ENCODE measurements at regions not wholly inside any gene's neighbourhood (a gene's known extent, or its start where the extent isn't known, plus 50 kb on each side); places are given as distances from the start of the nearest gene placed in this dataset.
"Not testable (repeated sequence)": the region's sequence is repeated elsewhere in the genome, so short reads cannot be mapped to it uniquely, and the experiment has no call there.

DNA sequence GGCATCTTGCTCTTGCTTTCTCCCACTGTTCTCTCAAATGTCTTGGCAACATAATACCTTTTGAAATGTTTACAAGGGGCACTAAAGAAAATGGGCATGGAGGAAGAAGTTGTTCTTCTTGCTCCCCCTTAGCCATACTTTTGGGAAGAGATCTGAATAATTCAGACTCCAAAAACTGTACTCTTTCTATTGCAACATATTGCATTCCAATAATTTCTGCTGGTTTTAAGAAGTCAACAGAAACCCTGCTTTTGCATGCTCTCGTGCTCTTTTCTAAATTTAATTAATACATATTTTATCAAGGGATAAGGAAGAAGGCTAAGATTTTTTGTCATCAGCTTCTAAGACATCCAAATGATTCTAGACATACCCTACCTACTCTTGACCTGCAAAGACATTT, 409.9 kb upstream of the SOX5 start:
- DNase-seq: no peak

DNA sequence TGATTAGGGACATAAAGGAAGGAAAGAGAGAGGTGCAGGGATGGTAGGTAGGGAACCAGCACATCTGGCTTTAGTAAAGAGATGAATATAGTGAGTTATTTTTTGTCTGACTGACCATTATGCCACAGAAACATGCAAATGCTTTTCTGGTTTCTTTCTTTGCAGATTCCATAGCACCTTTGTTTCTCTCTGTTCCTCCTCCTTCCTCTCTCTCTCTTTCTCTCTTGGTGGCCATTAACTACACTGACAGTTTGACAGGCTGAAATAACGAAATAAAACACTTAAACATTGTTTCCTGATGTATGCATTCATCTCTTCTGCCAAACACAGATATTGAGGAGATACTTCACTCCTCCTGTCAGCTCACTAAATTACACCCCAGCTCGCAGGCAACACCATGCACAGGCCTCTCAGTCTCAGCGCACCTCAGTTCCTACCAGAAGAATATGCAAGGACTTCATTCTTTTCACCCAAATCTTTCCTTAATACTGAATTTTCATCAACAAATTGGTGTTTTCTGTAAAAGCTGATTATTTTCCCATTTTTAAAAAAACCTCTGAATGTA, 406.9 kb upstream of the SOX5 start:
- DNase-seq: no peak

DNA sequence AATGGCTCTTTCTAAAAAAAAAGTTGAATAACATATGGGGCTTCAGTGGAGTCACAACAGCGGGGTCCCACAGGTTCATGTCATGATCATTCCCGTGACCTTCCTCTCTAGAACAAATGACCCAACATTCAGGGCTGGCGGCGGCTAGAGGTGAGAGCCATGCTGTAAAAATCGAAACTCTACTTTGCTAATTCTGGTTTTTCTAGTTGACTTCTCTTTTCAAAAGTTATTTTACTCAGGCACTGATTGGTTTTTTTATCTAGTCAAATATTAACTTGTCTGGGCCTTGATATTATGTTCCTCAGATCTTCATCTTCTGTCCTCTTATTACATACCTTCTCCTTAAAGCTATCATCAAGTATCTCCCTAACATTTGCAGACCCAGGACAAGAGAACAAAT, 402.9 kb upstream of the SOX5 start:
- no peak for DNase-seq

DNA sequence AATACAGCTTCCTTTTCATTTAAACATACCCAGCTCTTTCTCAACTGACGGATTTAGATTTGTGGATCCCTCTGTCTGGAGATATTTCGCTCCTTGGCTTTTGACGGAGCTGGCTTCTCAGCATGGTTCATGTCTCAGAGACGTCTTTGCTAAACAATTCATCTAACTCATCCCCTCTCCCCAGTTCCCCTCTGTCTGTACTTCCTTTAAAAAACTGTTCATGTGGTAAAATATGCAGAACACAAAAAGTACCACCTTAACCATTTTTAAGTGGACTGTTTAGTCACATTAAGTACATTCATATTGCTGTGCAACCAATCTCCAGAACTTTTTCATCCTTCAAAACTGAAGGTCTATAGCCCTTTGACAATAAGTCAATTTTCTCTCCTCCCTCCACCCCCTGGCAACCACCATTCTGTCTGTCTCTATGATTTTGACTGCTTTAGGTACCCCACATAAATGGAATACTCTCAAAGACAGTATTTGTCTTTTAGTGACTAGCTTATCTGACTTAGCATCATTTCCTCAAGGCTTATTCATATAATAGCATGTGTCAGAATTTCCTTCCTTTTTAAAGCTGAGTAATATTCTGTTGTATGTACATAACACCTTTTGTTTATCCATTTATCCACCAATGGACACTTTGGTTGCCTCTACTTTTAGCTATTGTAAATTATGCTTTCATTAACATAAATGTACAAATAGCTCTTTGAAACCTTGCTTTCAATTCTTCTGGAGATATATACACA, 399.8 kb upstream of the SOX5 start:
- no peak for DNase-seq

DNA sequence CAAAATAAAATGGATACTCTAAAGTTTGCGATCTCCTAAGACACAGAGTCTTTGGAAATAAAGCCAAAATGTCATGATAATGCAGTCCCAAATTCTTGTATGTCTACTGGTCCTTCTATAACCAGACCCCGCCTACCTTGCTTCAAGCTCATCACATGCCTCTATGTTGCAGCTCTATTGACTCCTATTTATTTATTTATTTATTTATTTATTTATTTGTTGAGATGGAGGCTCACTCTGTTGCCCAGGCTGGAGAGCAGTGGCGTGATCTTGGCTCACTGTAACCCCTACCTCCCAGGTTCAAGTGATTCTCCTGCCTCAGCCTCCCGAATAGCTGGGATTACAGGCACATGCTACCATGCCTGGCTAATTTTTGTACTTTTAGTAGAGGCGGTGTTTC, 398.7 kb upstream of the SOX5 start:
- DNase-seq: not testable (repeated sequence)

DNA sequence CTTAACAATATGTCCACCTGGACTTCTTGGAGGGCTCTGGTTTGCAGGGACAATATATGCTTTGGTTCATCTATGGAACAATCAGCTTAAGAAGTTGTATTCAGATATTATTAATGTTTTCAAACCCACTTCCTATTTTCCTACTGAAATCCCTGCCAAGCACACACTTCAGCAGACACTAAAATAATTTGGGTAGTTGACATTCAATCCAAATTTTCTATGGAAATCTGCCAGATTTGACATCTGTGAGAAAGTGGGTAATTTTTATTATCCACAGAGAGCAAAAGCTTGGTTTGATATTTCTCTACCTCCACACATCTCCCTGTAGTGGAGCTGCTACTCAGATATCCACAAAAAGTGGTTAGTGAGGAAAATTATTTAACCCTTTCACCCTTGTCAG, 378.8 kb upstream of the SOX5 start:
- DNase-seq: no peak

DNA sequence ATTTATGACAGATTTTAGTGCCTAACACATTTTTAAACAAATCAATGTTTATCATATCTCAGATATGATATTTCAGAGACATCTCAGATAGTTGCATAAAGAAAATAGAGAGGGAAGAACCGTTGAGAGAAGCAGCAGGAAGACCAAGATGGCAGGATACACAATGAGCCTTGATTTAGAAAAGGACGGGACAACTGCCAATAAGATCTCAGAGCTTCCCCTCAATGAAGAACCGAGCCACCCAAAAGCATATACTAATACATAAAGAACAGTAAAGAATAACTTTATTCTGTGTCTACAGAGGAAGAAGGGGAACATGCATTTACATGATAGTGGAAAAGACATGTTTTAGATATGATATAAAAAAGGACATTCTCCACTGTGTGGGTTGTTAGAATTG, 375.9 kb upstream of the SOX5 start:
- DNase-seq: no peak

DNA sequence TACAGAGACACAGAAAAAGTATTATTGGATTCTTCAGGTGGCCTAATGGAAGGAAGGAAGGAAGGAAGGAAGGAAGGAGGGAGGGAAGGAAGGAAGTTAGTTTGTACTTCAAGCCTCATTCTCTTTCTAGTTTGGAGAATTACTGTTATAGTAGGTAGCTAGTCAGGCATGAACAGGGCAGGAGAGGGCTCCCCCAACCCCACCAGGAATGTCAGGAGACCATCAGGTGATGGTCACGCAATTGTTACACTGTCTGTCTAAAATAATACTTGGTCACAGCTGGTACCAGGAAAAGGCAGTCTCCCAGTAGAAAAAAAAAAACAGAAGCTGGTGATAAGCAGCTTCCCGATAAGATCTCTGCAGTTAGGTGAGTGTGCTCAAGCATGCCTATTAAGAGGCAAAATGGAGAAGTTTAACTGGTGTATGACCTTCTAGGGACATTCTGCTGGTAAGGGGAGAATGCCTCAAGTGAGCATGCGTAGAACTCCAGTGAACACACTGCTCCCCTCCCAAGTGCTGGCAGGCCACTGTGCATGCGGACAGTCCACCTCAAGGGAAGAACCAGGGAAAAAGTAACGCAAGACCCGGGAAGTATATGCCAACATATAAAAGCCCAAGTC, 358.4 kb upstream of the SOX5 start:
- no peak for DNase-seq

DNA sequence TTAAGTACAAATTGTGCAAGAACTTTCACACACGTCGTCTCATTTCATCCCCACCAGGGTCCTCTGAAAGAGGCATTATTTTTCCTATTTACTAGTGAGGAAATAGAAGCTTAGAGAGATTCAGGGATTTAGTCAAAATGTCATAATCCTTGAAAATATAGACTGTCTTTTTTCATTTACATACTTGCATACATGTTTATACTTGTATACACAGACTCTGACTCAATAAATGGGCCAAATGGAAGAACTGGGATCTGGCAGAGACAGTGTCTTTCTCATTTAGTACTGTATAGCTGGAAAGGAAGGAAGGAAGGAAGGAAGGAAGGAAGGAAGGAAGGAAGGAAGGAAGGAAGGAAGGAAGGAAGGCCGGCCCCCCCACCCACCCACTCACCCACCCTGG, 357.7 kb upstream of the SOX5 start:
- DNase-seq: no peak

DNA sequence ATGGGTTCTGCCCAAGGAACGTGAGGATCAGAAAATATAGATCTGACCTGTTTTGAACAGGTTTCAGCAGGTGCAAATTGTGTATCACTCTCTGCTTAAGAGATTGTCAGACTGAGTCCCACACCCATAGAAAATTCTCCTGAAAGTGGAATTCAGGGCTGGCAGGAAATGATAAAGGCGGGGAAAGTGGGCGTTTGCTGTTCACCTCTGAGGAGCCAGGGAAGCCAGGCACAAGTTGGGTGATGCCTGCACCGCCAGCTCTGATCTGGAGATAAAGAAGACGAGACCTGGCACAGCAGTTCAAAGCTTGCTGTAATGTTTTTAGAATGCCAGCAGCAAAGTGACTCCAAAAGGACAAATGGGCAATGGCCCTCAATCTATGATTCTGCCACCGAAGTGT, 356.5 kb upstream of the SOX5 start:
- no peak for DNase-seq

DNA sequence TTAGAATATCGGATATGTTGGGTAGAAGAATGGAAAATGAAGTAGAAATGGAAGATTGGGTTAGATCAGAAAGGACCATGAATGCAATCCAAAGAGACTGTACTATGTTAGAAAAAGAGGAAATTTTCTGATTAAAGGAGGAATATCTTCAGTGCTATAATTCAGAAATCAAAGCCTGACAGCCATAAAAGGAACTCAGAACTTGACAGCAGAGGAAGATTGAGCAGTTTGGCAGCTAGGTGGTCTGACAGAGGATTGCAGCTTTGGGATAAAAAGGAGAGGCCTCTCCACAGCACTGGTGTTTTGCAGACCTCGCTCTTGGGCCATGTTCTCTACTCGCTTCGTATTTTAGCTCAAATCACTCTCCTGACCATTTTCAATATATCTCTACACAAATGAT, 354.8 kb upstream of the SOX5 start:
- DNase-seq: no peak

DNA sequence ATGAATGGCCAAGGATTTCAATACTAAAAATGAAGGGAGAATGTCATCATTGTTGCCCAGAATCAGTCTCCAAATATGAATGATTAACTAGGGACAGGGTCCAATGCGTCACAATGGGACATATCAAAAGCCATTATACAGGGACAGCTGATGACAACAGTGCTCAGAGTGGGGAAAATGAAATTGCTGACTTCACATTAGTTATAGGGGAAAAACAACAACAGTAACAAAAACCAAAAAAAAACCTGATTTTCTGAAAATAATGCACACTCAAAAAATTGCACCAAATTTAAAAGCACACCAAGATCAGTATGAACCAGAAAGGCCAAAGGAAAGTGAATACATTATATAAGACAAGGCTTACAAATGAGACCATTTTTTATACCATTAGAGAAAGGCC, 353.2 kb upstream of the SOX5 start:
- no peak for DNase-seq

DNA sequence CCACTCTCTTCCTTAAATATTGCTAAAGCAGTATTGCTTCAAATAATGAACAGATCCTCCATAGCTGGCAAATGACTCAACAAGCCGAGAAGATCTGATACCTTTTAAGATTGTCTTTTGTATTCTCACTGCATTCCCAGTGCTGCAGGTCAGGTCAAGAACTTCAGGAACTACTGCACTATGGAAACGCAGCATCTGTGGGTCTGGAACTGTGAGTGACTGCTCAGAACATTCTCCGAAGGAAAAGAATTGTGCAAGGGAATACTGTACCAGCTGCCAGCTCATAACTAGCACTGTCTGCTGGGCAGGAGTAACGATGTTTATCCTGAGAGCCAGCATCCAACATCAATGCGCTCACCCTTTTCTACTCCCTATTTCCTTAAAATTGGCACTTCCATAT, 348.0 kb upstream of the SOX5 start:
- no peak for DNase-seq

DNA sequence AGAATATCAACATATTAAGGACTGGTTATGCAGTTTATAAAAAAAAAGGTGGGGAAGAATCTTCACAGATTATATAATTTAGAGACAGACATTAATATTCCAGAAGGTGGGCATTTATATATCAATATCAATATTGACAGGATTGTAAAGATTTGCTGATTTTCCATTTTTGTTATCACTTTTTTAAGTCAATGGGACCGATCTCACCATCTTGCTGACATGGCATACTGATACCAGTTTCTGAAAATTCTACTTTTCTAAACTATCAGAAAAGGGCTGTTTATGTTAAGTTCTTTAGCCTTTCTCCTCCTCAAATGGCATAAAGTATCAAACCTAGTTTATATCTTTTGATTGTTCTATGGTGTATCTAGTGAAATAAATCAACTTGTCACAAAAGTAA, 344.1 kb upstream of the SOX5 start:
- no peak for DNase-seq

DNA sequence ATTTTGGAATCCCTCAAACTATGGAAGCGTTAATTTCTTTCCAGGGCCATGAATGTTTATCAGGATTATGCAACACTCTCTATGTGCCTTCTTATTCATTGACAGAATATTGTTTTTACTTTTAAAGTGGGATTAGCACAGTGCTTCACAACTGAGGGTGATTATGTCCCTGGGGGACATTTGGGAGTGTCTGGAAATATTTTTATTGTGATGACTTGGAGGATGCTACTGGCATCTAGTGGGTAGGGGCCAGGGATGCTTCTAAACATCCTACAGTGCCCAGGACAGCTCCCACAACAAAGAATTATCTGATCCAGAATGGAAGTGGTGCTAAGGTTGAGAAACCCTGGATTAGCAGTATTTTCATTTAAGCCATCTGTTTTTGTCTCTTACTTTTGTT, 338.5 kb upstream of the SOX5 start:
- DNase-seq: no peak

DNA sequence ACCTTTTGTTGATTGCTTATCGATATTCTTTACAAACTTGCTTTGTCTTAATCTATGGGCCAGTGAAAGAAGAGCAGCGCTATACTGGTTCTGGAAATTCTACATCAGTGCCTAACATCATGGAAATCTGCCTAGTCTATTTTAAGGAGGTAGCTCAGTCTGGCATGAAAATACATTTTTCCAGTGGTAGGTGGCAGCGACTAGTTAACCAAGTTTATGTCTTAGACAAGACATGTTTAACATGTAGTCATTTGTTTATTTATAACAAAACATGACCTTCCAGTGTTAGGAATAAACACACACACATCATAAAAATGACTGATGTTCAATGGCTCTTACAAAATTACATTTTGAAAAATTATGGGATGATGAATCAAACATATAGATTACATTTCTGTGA, 336.0 kb upstream of the SOX5 start:
- no peak for DNase-seq

DNA sequence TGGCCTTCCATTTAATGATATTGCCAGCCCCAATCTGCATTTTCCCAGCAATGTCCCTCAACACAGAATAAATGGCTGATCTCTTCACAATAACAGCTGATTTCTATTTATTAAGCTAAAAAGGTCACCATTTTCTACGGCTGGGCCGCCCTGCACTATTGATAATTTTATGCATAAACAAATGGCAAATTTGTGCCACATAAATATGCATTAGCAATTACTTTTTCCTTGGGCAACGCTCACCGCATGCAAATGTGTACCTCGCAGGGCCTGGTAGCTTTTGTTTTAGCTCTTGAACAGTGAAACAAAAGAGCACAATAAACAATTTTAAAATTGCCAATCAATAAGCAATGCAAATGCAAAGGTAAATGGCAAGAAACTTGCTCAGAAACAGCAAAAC, 331.9 kb upstream of the SOX5 start:
- no peak for DNase-seq

DNA sequence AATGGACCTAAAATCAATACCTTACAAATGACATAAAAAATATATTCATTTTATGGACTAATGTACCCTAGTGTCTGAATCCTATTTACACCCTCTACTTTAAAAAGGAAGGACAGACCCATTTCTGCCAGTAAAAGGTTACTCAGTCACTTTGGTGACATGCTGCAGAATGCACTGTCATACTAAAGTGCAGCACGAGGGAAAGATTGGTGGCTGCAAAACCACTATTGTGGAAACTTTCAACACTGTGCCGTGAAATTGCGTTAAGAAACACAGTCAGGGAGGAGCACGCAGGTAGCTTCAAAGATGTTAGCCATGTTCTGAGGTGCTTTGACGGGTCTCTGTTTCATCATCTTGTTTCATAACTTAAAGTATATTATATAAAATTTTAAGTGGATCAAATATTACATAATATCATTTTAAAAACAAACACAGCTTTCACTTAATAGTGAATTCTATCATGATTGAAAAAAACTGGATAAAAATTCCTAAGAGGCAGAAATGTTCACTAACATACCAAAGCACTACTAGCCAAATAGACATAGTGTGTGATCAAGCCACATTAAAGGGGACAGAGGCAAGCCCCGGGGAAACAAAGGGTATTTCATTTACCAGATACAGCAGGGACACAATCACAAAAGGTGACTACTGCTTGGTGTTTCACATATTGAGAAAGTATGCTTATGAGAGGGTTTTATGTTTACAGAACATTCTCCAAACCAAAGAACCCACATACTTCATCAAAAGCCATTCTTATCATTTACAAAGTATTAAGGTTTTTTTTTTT, 330.8 kb upstream of the SOX5 start:
- no peak for DNase-seq

DNA sequence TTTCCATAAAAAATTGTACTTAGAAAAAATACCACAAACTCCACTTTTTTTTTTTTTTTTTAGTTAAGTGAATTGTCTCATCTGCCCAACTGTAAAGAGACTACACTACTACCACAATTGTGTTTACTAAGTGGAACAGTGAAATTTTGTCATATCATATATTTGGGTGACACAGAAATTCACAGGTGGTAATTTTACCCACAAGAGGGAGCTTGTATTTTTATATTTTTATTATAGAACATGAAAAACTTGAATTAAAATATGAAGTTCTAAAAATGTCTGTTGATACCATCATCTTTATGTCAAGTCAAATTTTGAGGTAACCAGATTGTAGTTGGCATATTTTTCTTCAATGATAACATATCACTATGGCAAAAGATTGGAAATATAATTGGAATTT, 329.4 kb upstream of the SOX5 start:
- no peak for DNase-seq

DNA sequence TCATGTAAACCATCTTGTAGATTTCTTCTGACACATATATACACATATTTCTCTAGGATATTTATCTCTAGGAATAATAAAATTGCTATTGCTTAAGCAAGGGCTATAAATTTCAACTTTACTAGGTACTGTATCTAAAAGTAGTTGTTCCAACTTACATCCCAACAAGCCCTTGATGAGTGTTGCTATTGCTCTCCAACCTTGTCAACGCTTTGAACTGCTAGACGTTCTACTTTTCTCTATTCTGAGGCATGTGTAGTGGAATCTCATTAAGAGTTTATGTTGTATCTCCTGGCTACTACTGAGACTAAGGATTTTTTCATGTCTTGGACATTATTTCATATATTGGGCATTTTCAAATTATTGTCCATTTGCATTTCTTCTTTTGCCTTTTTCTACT, 321.5 kb upstream of the SOX5 start:
- DNase-seq: no peak

DNA sequence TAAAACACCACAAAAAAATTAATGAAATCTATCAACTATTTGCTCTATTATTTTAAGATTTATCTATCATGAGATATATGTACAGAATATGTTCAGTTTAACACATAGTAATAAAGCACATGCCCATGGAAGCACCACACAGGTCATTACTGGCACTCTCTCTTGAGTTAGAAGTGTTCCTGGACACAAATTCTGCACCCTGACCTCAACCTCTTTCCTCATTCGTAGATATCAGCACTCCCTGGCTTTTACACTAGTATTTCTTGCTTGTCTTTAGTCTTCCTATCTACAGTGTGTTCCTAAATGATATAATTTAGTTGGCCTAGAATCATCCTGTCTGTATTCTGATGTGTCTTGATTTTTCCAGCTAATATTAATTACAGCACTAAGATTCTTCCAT, 321.0 kb upstream of the SOX5 start:
- DNase-seq: no peak

DNA sequence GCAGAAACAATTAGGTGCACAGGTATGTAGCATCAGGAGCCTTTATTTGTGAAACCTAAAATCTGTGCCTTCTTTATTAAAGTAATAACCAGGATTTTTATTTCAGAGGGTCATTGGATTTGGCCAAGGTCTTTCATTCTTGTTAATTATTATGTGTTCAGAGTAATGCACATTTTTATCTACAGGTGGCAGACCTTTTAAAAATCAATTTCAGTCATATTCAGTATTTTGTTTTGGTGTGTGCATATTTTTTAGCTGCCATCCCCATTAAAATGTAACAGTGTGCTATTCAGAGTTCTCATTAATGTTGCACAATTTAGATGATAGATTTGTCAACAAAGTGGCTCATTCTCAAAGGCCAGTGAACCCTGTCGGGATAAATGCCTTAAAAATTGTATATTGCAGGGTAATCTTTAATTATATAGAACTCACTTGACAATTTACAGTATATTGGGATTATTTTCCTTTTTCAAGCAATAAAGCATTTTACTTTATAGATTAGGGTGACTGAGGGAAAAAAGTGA, 319.3 kb upstream of the SOX5 start:
- no peak for DNase-seq

DNA sequence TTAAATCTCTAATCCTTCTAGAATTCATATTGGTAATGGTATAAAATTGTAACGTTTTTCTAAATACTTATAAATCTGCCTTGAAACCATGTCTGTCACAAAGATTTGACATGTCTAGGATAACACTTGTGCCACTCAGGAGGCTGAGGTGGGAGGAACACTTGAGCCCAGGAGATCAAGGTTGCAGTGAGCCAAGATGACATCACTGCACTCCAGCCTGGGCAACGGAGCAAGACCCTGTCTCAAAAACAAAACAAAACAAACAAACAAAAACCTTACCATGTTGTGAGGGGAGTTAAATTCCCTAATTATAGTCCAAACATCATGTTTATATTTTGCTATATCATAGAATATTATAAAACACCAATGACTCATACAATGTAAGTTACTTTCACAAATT, 317.5 kb upstream of the SOX5 start:
- no peak for DNase-seq

DNA sequence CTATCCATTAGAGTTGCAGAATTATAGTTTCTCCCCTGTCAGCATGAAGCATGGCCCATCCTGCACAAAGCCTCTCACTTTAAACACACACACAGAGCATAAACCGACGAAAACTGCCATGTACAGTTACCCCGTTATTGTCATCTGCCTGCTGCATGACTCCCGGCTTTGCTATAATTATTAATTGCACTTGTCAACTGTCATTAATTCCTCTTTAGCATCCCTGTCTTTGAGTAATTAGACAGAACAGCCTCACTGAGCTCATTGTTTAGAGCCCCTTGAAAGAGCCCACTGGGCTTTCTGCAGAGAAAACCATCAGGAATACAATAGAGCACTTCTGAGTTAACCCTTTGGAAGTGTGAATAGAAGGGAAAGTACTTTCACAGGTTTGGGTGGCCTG, 307.2 kb upstream of the SOX5 start:
- no peak for DNase-seq
